OCI-LY1 (cell line): ENCODE measurements at regions not wholly inside any gene's neighbourhood (a gene's known extent, or its start where the extent isn't known, plus 50 kb on each side); places are given as distances from the start of the nearest gene placed in this dataset.
A peak's percentile ranks its signal among the peaks of the same experiment; 100 is the strongest.

Experiments used
- H2AFZ ChIP-seq: fragments of 200-600 bp; sonication (generic), shearing (Covaris generic); 2 replicates; pipeline ENCODE4 v1.6.0; 2014; ENCODE audit warnings: antibody characterized with exemption, mild to moderate bottlenecking, low read length
- H3F3A ChIP-seq: fragments of 200-600 bp; sonication (generic), shearing (Covaris generic); 2 replicates; pipeline ENCODE4 v1.6.0; 2014; ENCODE audit warnings: mild to moderate bottlenecking, antibody characterized with exemption, low read length, moderate library complexity; ENCODE audit not compliant: insufficient read depth
- H3K27ac ChIP-seq: fragments of 200-600 bp; sonication (generic); 2 replicates; pipeline ENCODE4 v1.5.1; 2014; ENCODE audit warnings: low read length, mixed run types, mild to moderate bottlenecking, low read depth; ENCODE audit not compliant: poor library complexity, severe bottlenecking
- H3K27me3 ChIP-seq: fragments of 200-600 bp; sonication (generic); 2 replicates; pipeline ENCODE4 v1.6.0; 2014; ENCODE audit warnings: antibody characterized with exemption, mild to moderate bottlenecking, low read length, moderate library complexity; ENCODE audit not compliant: insufficient read depth
- H3K36me3 ChIP-seq: fragments of 200-600 bp; sonication (generic); 2 replicates; pipeline ENCODE4 v1.6.1; 2014; ENCODE audit warnings: mild to moderate bottlenecking, antibody characterized with exemption, low read length, moderate library complexity, mixed read lengths; ENCODE audit not compliant: insufficient read depth
- H3K4me1 ChIP-seq: fragments of 200-600 bp; sonication (generic); 2 replicates; pipeline ENCODE4 v1.5.1; 2014; ENCODE audit warnings: mild to moderate bottlenecking, low read length, moderate library complexity; ENCODE audit not compliant: insufficient read depth, severe bottlenecking
- H3K4me2 ChIP-seq: fragments of 200-600 bp; sonication (generic), shearing (Covaris generic); 2 replicates; pipeline ENCODE4 v1.6.1; 2014; ENCODE audit warnings: low read length
- H3K4me3 ChIP-seq: fragments of 200-600 bp; sonication (generic); 2 replicates; pipeline ENCODE4 v1.5.1; 2014; ENCODE audit warnings: low read length, low read depth, mild to moderate bottlenecking, mixed read lengths; ENCODE audit not compliant: poor library complexity, severe bottlenecking
- H3K79me2 ChIP-seq: fragments of 200-600 bp; shearing (Covaris generic); 2 replicates; pipeline ENCODE4 v1.6.1; 2016; ENCODE audit warnings: mixed run types, low read length, mixed read lengths; ENCODE audit not compliant: insufficient read depth
- H3K9ac ChIP-seq: fragments of 200-600 bp; sonication (generic), shearing (Covaris generic); 2 replicates; pipeline ENCODE4 v1.6.1; 2014; ENCODE audit warnings: mild to moderate bottlenecking, low read length, mixed read lengths
- H3K9me2 ChIP-seq: fragments of 200-600 bp; sonication (generic), shearing (Covaris generic); 2 replicates; pipeline ENCODE4 v1.6.1; 2014; ENCODE audit warnings: low read depth, mild to moderate bottlenecking, low read length, mixed read lengths
- H3K9me3 ChIP-seq: fragments of 200-600 bp; shearing (Covaris generic); 2 replicates; pipeline ENCODE4 v1.6.1; 2014; ENCODE audit warnings: low read length, mixed read lengths
- H4K20me1 ChIP-seq: fragments of 200-600 bp; sonication (generic), shearing (Covaris generic); 2 replicates; pipeline ENCODE4 v1.6.0; 2016; ENCODE audit warnings: mild to moderate bottlenecking, low read length; ENCODE audit not compliant: insufficient read depth
- EZH2 ChIP-seq: fragments of 200-600 bp; sonication (generic), shearing (Covaris generic); IDR thresholded peaks from 2 replicates; pipeline ENCODE4 v1.8.0; 2017; ENCODE audit warnings: borderline replicate concordance, mixed run types, mild to moderate bottlenecking, antibody characterized with exemption, low read length, moderate library complexity, mixed read lengths
- TF ChIP-seq, protein P1 (sequence below): fragments of 200-600 bp; sonication (generic), shearing (Covaris generic); IDR thresholded peaks from 2 replicates; pipeline ENCODE4 v1.5.1; 2017; ENCODE audit warnings: mild to moderate bottlenecking, antibody characterized with exemption, low read length, moderate library complexity, mixed read lengths

GRCh38 chr5:174581479-174581878 lies 142.9 kb upstream of the MSX2 start:
- no peaks in the 10 kb centered on the region for H3K9me2 ChIP-seq
- no peaks in the 10 kb centered on the region for H4K20me1 ChIP-seq
- H3K36me3 ChIP-seq: no peaks in the 10 kb centered on the region
- H3K9me3 ChIP-seq: no peaks in the 10 kb centered on the region
- no peak overlapping the region for H3K4me2 ChIP-seq
- H3K4me1 ChIP-seq: no peaks in the 10 kb centered on the region
- no peak overlapping the region for H3K4me3 ChIP-seq
- no peaks in the 10 kb centered on the region for H3F3A ChIP-seq
- H3K27ac ChIP-seq: no peak overlapping the region
- H2AFZ ChIP-seq: no peak overlapping the region
- no peak for TF ChIP-seq EZH2
- TF ChIP-seq, protein P1, sequence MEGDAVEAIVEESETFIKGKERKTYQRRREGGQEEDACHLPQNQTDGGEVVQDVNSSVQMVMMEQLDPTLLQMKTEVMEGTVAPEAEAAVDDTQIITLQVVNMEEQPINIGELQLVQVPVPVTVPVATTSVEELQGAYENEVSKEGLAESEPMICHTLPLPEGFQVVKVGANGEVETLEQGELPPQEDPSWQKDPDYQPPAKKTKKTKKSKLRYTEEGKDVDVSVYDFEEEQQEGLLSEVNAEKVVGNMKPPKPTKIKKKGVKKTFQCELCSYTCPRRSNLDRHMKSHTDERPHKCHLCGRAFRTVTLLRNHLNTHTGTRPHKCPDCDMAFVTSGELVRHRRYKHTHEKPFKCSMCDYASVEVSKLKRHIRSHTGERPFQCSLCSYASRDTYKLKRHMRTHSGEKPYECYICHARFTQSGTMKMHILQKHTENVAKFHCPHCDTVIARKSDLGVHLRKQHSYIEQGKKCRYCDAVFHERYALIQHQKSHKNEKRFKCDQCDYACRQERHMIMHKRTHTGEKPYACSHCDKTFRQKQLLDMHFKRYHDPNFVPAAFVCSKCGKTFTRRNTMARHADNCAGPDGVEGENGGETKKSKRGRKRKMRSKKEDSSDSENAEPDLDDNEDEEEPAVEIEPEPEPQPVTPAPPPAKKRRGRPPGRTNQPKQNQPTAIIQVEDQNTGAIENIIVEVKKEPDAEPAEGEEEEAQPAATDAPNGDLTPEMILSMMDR: peak; percentile 57
- no peak overlapping the region for H3K9ac ChIP-seq
- no peaks in the 10 kb centered on the region; the same call in 1 of the 2 replicates for H3K27me3 ChIP-seq
- H3K79me2 ChIP-seq: no peaks in the 10 kb centered on the region

- TF ChIP-seq, protein P1: no peak
- TF ChIP-seq EZH2: no peak
- Histone ChIP-seq H3K27ac (no peak overlapping the region), H3K4me2 (no peak overlapping the region), H2AFZ (no peak overlapping the region), H3F3A (no peaks in the 10 kb centered on the region), H3K9me3 (no peaks in the 10 kb centered on the region), H3K4me1 (no peaks in the 10 kb centered on the region), H3K9ac (no peak overlapping the region), H3K4me3 (no peak overlapping the region), H4K20me1 (no peaks in the 10 kb centered on the region), H3K36me3 (no peaks in the 10 kb centered on the region), H3K79me2 (no peaks in the 10 kb centered on the region), H3K27me3 (no peaks in the 10 kb centered on the region), H3K9me2 (no peaks in the 10 kb centered on the region)
Observed at GRCh38 chr5:174581894-174582293, 142.5 kb upstream of the MSX2 start.

GRCh38 chr5:174583071-174583470 lies 141.3 kb upstream of the MSX2 start:
- Histone ChIP-seq H3K9me3 (no peaks in the 10 kb centered on the region), H3K4me3 (no peak overlapping the region), H3K9ac (no peak overlapping the region), H3K9me2 (no peaks in the 10 kb centered on the region), H3K27ac (no peak overlapping the region), H2AFZ (no peak overlapping the region), H3K4me1 (no peaks in the 10 kb centered on the region), H3K27me3 (no peaks in the 10 kb centered on the region), H3F3A (no peaks in the 10 kb centered on the region), H3K79me2 (no peaks in the 10 kb centered on the region), H4K20me1 (no peaks in the 10 kb centered on the region), H3K4me2 (no peak overlapping the region), H3K36me3 (no peaks in the 10 kb centered on the region)
- no peak for TF ChIP-seq EZH2
- TF ChIP-seq, protein P1: no peak
